ENCODE measurements at regions not wholly inside any gene's neighbourhood (a gene's known extent, or its start where the extent isn't known, plus 50 kb on each side); places are given as distances from the start of the nearest gene placed in this dataset.
"Not testable (repeated sequence)": the region's sequence is repeated elsewhere in the genome, so short reads cannot be mapped to it uniquely, and the experiment has no call there.

DNA sequence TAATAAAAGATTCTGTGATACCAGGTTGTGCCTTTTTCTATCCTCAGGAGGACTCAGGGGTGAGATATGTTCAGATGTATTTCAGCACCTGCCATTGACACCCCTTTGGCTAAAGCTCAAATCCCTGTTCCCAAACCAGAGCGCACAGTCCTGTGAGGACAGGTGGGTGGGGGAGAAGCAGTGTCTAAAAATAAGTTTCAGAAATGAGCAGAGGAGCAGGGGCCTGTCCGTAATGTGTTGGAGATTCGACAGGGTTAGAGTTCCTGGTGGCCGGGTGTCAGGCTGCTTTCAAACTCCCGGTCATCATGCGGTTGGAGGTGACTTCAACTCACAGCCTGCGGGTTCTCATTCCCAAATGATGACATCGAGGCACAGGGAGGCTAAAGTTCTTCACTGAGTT is 211.5 kb downstream of the KLF6 start:
- H3K4me2 ChIP-seq: peak overlapping the region; percentile 83
- no peak overlapping the region for H3K27ac ChIP-seq
- H3K36me3 ChIP-seq: no peaks in the 10 kb centered on the region
- no peak for TF ChIP-seq Cebpa-rat (IDR thresholded peaks at IDR 0.05)
- no peak overlapping the region for H3K9ac ChIP-seq
- no peaks in the 10 kb centered on the region for H4K20me1 ChIP-seq
- no peaks in the 10 kb centered on the region for H3K27me3 ChIP-seq
- H3K9me3 ChIP-seq: peaks cover 5% of the 10 kb centered on the region; the same call in 1 of the 2 replicates
- no peak overlapping the region for H3K4me3 ChIP-seq
- peaks cover 48% of the 10 kb centered on the region for H3K4me1 ChIP-seq

GRCh38 chr10:3571310-3571825 is 213.6 kb downstream of the KLF6 start:
- Histone ChIP-seq H3K4me1 (peaks cover 70% of the 10 kb centered on the region), H3K4me2 (no peak overlapping the region), H3K27me3 (no peaks in the 10 kb centered on the region), H3K36me3 (no peaks in the 10 kb centered on the region), H4K20me1 (no peaks in the 10 kb centered on the region), H3K27ac (no peak overlapping the region), H3K9ac (no peak overlapping the region), H3K4me3 (no peak overlapping the region), H3K9me3 (peaks cover 7% of the 10 kb centered on the region; the same call in 1 of the 2 replicates)
- TF ChIP-seq Cebpa-rat (IDR thresholded peaks at IDR 0.05): no peak

- H3K27ac ChIP-seq: no peak overlapping the region
- H3K36me3 ChIP-seq: no peaks in the 10 kb centered on the region
- H3K4me1 ChIP-seq: peaks cover 66% of the 10 kb centered on the region
- H3K9ac ChIP-seq: no peak overlapping the region
- H3K9me3 ChIP-seq: peaks cover 12% of the 10 kb centered on the region
- H4K20me1 ChIP-seq: no peaks in the 10 kb centered on the region
- no peak overlapping the region for H3K4me3 ChIP-seq
- TF ChIP-seq Cebpa-rat (IDR thresholded peaks at IDR 0.05): no peak
- H3K4me2 ChIP-seq: no peak overlapping the region
- no peaks in the 10 kb centered on the region for H3K27me3 ChIP-seq
Measured at GRCh38 chr10:3570855-3571266, 214.1 kb downstream of the KLF6 start.

DNA sequence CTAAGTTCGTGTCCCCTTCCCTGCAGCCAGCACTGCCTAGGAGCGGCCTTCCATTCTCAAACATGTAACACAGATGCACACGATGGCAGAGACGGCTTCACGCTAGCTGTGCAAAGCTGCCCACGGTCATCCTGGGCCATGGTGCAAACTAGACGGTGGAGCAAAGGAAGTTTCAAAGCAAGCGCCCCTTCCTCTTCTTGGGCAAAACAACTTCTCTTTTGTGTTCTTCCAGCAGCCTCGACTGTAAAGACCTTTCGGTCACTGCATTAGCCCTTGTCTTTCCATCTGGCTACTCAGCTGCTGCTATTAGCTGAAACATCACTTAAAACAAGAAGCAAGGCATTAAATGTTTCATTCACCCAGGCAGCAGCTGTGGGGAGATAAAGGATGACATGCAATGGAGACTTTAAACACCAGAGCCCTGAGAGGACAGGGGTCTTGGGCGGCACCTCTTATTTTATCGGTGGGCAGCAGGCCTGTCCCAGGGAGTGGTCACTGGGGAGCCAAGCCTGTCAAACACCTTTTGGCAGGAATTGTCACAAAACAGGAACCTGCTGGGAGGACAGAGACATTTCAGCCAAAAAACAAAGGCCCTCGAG is 214.8 kb downstream of the KLF6 start:
- TF ChIP-seq Cebpa-rat (IDR thresholded peaks at IDR 0.05): no peak
- Histone ChIP-seq H3K9me3 (peaks cover 18% of the 10 kb centered on the region), H3K4me2 (no peak overlapping the region), H3K36me3 (no peaks in the 10 kb centered on the region), H3K27ac (no peak overlapping the region), H3K4me1 (peaks cover 60% of the 10 kb centered on the region), H3K27me3 (no peaks in the 10 kb centered on the region), H3K9ac (no peak overlapping the region), H4K20me1 (no peaks in the 10 kb centered on the region), H3K4me3 (no peak overlapping the region)

DNA sequence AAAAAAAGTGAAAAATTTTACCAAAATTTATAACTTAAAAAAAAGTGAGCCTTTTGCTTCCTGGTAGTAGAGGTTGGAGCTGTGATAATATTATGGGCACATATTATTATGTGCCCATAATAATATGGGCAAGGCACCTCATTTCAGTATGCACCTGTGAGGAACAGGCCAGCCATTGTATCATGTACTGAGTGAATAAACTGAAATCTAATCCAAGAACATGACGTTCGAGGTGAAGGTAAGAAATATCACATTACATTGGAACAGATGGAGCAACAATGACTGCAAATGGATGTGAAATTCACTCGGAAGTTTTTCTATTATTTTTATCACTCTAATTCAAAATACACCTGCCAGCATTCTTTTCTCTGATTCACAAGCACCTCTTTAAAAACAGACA is 216.0 kb downstream of the KLF6 start:
- no peak overlapping the region for H3K9ac ChIP-seq
- H3K4me2 ChIP-seq: peak overlapping the region; percentile 43; the same call in 1 of the 2 replicates
- H4K20me1 ChIP-seq: no peaks in the 10 kb centered on the region
- H3K27ac ChIP-seq: no peak overlapping the region; the same call in 1 of the 2 replicates
- no peak for TF ChIP-seq Cebpa-rat (IDR thresholded peaks at IDR 0.05)
- H3K36me3 ChIP-seq: no peaks in the 10 kb centered on the region
- peaks cover 48% of the 10 kb centered on the region for H3K4me1 ChIP-seq
- no peak overlapping the region for H3K4me3 ChIP-seq
- H3K9me3 ChIP-seq: peaks cover 19% of the 10 kb centered on the region
- H3K27me3 ChIP-seq: no peaks in the 10 kb centered on the region

GRCh38 chr10:3568392-3568791 is 216.6 kb downstream of the KLF6 start:
- H3K27ac ChIP-seq: no peak overlapping the region; the same call in 1 of the 2 replicates
- H3K4me2 ChIP-seq: peak overlapping the region; percentile 43
- TF ChIP-seq Cebpa-rat (IDR thresholded peaks at IDR 0.05): no peak
- peaks cover 19% of the 10 kb centered on the region for H3K9me3 ChIP-seq
- no peaks in the 10 kb centered on the region for H4K20me1 ChIP-seq
- no peak overlapping the region for H3K4me3 ChIP-seq
- H3K27me3 ChIP-seq: no peaks in the 10 kb centered on the region
- H3K36me3 ChIP-seq: no peaks in the 10 kb centered on the region
- no peak overlapping the region for H3K9ac ChIP-seq
- H3K4me1 ChIP-seq: peaks cover 42% of the 10 kb centered on the region

DNA sequence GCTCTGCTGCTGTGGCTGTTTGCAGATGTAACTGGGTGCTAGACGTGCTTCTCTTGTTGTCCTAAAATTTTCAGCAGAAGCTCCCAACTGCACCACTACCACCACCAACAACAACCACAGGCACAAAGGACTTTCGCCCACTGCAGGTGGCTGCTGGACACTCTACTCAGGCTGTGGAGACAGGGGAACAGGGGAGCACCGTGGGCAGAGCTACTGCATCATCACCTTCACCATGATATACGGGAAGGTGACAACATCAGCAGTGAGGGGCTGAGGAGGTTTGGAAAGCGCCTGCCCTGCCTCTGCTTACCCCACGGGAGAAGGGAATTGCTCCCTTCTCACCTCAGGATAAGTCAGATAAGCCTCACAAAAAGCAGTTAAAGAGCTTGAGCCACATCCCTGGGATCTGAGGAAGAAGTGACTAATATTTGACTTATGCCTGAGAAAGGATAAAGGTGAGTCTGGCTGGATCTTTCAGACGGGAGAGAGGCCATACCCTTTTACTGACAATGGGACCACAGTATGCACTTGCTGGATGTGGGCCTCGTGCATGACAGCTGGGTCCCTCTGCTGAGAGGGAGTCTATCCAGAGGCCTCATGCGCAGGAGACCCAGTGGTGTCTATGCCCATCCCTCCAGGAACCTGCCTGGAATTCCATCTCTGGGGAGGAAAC is 217.6 kb downstream of the KLF6 start:
- no peak overlapping the region for H3K4me3 ChIP-seq
- peak overlapping the region; percentile 43; the same call in 1 of the 2 replicates for H3K4me2 ChIP-seq
- H3K9me3 ChIP-seq: peaks cover 19% of the 10 kb centered on the region
- H3K36me3 ChIP-seq: no peaks in the 10 kb centered on the region
- no peaks in the 10 kb centered on the region for H4K20me1 ChIP-seq
- no peak overlapping the region for H3K9ac ChIP-seq
- no peak for TF ChIP-seq Cebpa-rat (IDR thresholded peaks at IDR 0.05)
- H3K27me3 ChIP-seq: no peaks in the 10 kb centered on the region
- H3K4me1 ChIP-seq: peaks cover 32% of the 10 kb centered on the region
- H3K27ac ChIP-seq: no peak overlapping the region

DNA sequence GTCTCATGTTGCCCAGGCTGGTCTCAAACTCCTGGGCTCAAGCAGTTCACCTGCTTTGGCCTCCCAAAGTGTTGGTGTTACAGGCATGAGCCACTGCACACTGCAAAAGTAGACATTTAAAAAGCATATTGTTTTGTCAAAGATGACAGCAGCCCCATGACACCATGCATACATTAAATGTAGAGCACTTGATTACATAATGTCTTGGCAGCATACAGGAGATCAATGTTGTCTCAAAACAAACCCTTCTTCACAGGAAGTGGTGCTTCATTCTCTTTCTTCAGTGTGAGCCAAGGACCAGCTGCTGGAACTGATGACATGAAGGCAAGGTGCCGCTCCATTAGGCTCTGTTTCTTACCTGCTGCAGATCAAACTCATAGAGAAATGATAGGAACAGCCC is 218.4 kb downstream of the KLF6 start:
- Histone ChIP-seq H3K4me1 (peaks cover 26% of the 10 kb centered on the region), H3K27ac (no peak overlapping the region), H3K9ac (no peak overlapping the region), H4K20me1 (no peaks in the 10 kb centered on the region), H3K9me3 (peaks cover 19% of the 10 kb centered on the region), H3K27me3 (no peaks in the 10 kb centered on the region), H3K4me3 (no peak overlapping the region), H3K4me2 (peak overlapping the region; percentile 12; the same call in 1 of the 2 replicates), H3K36me3 (no peaks in the 10 kb centered on the region)
- TF ChIP-seq Cebpa-rat (IDR thresholded peaks at IDR 0.05): no peak

DNA sequence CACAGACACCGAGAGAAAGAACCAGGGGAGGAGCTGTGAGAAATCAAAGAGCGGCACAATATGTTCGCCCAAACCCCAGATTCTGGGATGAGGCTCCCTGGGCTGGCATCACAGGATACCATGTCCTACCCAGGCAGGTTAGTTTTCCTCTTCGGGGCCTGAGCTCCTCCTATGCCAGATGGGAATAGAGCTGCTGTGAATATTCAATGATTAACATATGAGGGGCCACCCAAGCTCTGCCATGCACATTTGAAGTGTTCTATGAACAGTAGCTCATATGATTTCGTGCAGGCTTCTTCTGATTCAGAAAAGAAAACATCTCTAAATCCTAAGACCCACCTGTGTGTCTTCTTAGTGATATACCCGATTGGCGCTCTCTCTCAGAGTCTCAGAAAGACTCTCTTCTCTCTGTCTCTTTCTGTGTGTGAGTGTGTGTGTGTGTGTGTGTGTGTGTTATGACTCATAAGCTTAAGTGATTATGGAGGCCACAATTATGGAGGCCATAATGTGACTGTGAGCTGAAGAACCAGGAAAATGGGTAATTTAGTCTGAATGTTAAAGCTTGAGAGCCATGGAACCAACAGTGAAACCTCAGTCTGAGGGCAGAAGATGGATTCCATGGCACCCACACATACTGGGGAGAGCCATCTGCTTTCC is 220.5 kb downstream of the KLF6 start:
- Histone ChIP-seq H3K9ac (no peak overlapping the region), H3K4me3 (no peak overlapping the region), H4K20me1 (no peaks in the 10 kb centered on the region), H3K27ac (no peak overlapping the region), H3K4me1 (peaks cover 26% of the 10 kb centered on the region), H3K27me3 (no peaks in the 10 kb centered on the region), H3K9me3 (peaks cover 14% of the 10 kb centered on the region), H3K36me3 (no peaks in the 10 kb centered on the region), H3K4me2 (no peak overlapping the region)
- TF ChIP-seq Cebpa-rat (IDR thresholded peaks at IDR 0.05): no peak

GRCh38 chr10:3563298-3563697 is 221.7 kb downstream of the KLF6 start:
- Histone ChIP-seq H3K4me1 (peaks cover 20% of the 10 kb centered on the region), H3K27me3 (no peaks in the 10 kb centered on the region), H3K4me2 (no peak overlapping the region), H3K9ac (no peak overlapping the region), H4K20me1 (no peaks in the 10 kb centered on the region), H3K36me3 (no peaks in the 10 kb centered on the region), H3K4me3 (no peak overlapping the region), H3K27ac (no peak overlapping the region), H3K9me3 (peaks cover 14% of the 10 kb centered on the region)
- TF ChIP-seq Cebpa-rat (IDR thresholded peaks at IDR 0.05): no peak

DNA sequence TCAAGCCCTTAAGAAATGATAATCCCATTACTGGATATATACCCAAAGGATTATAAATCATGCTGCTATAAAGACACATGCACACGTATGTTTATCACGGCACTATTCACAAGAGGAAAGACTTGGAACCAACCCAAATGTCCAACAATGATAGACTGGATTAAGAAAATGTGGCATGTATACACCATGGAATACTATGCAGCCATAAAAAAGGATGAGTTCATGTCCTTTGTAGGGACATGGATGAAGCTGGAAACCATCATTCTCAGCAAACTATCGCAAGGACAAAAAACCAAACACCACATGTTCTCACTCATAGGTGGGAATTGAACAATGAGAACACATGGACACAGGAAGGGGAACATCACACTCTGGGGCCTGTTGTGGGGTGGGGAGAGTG is 224.4 kb downstream of the KLF6 start:
- H3K27me3 ChIP-seq, H3K36me3 ChIP-seq, H3K9me3 ChIP-seq, H3K27ac ChIP-seq, H4K20me1 ChIP-seq, H3K4me3 ChIP-seq, H3K4me2 ChIP-seq, H3K9ac ChIP-seq, H3K4me1 ChIP-seq: not testable (repeated sequence)
